ENCODE measurements at regions not wholly inside any gene's neighbourhood (a gene's known extent, or its start where the extent isn't known, plus 50 kb on each side); places are given as distances from the start of the nearest gene placed in this dataset.

DNA sequence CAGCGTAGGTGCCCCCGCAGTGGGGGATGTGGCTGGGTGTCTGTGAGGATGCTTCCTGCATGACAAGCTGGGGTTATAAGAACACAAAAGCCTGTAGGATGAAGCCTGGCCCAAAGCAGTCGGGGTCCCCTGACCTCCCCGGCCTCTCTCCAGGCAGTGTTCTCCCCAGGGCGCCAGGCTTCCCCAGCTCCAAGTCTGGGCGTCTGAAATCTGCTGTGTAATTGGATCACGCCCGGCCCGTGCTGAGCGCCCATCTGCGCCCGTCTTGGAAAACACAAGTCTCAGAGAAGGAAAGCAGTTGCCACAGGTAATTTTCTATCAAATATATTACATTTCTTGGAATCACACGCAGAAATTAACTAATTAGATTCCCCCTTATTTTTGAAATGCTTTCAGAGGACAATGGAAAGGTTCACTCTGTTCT, 233.3 kb downstream of the CTTN start:
- no peak for DNase-seq

DNA sequence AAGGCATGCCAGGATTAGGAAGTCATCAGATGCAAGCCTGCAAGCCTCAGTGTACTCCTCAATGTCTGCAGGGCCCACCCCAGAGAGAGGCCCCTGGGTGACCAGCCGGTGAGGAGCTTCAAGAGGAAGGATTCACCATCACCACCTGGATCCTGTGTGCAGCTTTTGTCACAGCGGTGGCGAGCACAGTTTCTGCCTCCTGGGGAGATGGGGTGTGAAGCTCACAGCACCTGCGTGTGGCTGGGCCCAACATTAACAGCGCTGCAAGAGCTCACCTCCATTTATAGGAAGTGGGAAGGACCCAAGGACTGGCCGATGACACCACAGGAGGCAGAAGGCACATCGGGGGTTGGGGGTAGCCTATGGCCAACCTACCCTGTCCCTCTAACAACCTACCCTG, 235.3 kb downstream of the CTTN start:
- no peak for DNase-seq

DNA sequence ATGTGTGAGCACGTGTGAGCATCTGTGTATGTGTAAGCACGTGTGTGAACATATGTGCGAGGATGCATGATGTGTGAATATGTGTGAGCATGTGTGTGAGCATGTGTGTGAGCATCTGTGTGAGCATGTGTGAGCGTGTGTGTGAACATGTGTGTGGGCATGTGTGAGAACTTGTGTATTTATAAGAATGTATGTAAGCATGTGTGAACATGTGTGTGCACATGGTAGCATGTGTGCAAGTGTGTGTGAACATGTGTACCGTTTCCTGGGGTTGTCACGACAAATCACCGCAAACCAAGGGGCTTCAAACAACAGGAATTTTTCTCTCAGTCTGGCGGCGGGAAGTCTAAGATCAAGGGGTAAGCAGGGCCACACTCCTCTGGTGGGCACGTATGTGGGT, 238.3 kb downstream of the CTTN start:
- DNase-seq, result no peak

DNA sequence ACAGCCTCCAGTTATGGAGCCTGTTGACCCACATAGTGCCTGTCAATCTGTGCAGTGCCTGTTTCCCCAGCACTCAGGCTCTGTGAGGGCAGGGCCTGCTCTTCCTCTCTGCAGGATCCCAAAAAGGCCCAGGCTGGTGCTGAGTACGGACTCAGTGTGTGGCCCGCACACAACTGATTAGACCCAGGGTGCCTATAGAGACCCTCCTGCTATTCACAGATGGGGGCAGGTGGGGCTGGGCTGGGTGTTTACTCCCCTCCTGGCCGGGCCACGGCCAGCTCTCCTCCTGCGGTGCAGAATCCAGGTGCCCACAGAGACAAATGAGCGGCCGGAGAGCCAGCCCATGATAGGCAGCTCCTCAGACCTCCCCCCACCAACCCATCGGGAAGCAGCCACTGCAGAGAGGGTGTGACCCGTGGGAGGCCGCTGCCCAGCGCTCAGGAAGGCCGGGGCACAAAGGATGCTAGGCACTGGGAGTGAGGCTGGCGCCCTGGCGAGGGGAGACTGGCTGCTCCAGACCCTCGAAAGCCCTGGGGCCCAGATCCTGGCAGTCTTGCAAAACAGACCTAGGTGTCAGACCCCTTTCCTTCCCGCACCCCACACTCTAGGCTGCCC, 239.0 kb downstream of the CTTN start:
- no peak for DNase-seq

DNA sequence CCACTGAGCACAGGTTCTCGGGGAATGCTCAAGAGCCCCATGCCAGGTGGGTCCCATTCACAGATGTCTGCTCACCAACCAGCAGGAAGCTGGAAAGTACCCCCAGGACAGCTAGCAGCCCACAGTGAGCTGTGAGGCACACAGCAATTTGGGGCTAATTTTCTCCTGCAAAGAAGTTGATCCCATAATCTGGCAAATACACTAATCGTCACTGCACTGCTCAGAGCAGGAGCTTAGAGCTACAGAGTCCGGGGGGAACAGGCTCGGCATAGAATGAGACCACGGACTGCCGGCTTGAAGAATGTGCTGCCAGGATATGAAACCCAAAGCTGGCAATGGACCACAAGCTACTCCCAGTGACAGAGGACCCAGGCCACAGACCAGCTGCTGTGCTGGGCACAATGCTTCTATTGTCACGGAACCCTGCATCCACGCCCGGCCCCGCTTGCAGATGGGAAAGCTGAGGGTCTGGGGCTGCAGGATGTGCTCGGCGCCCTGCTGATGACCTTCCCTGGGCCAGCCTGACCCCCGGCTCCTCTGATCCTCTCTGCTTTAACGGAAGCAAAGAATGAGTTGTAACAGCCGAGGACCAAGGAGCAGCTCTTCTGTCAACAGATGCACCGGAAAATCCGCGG, 239.7 kb downstream of the CTTN start:
- DNase-seq, result no peak

DNA sequence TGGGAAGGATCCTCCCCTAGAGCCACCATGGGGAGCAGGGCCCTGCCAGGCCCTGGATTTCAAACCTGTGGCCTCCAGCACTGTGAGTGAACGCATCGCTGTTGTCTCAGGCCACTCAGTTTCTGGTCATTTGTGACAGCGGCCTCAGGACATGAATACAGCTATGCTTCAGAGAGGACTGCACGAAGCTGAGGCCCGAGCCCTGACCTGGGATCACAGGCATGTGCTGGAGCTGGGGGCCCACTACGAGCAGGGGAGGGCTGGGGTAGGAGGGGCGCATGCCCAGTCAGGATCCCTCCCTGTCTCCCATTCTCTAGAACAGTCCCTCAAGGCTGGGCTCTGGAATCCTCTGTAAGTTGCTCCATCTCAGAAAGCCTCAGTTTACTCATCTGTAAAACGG, 242.1 kb downstream of the CTTN start:
- DNase-seq, result no peak

DNA sequence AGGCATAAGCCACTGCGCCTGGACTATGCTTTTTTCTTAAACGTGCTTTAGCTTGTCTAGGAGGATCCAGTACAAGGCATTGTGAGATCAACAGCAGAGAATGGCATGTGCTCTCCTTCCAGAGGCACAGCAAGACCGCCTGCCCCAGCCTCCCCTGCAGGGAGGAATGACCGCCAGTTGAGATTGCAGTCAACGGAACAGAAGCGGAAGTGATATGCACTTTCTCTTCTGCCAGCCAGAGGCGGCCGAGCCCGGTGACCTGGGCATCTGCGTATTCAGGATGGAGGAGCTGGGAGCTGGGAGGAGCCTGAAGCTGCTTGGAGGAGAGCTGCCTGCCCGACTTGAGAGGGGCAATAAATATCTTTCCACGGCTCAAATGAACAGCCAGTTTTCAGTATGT, 243.0 kb downstream of the CTTN start:
- peak; percentile 58 for DNase-seq

DNA sequence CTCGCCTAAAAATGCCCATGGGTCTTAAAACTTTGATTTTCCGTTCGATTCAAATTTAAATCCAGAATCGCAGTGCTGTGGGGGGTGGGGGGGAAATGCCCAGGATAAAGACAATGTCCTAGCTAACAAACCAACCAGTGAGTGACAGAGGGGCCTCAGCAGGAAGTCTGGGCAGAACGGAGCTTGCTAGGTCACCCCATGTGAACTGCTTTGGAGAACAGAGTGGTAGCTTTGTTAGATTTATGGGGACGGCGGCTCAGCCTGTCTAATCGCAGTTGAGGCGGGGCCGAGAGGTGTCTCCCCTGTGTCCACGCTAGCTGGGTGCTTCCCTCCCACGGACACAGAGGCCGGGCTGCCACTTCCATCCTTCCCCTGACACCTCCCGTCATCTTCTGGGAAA, 243.9 kb downstream of the CTTN start:
- DNase-seq, result no peak

DNA sequence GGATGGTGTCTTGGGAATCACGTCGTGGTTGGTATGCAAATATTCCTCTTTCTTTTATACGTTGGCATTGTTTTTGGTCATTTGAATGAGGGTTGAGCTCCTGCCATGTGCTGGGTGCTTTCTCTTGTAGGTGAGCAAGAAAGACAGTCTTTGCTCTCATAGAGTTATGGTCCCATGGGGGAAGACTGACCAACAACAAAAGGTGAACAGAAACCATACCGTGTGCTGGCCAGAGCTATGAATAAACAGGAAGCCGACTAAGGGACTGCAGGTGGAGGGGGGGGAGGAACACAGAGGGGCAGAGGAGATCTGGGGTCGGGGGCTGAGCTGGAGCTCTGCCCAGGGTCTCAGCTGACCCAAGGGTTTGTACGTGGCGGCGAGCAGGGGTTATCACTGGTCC, 245.3 kb downstream of the CTTN start:
- no peak for DNase-seq

DNA sequence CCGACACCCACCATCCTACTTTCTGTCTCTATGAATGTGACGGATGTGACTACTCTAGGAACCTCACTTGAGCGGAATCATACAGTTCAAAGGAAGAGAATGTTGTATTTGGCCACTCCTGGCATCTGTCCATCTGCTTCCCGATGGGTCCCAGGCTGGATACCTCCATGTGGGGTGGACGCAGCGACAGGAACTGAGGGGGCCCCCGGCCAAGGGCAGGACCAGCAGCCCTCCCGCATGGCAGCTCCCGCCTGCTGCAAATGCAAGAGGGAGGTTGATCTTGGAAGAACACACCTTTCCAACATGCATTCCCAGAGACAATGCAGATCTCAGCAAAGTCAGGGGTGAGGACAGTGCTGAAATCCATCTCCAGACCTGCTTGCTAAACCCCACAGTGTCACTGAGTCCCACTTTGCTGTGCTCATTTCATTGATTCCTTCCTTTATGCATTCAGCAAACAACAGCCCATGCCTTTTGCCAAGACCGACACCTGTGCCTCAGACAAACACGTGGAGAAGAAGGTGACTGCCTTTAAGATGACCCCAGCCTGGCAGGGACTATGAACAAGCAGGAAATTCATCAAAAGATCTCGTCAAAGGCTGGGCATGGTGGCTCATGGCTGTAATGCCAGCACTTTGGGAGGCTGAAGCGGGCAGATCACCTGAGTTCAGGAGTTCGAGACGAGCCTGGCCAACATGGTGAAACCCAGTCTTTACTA, 246.2 kb downstream of the CTTN start:
- no peak for DNase-seq

DNA sequence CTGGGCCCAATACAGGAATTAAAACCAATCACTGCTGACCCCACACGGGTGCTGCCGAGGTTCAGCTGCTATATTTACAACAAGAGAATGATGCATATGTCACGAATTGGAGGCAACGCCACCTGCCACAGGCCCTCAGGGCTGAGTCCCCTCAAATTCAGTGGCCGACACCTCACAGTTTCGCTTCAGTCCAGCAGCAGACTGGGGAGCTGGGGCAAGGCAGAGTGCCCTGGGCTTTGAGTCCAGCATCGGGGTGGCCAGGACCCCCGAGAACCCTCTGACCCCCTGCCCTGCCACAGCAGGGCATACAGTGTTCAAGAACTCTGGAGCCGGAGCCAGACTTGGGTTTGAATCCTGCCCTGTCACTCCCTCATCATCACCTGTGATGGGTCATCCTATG, 247.2 kb downstream of the CTTN start:
- no peak for DNase-seq

DNA sequence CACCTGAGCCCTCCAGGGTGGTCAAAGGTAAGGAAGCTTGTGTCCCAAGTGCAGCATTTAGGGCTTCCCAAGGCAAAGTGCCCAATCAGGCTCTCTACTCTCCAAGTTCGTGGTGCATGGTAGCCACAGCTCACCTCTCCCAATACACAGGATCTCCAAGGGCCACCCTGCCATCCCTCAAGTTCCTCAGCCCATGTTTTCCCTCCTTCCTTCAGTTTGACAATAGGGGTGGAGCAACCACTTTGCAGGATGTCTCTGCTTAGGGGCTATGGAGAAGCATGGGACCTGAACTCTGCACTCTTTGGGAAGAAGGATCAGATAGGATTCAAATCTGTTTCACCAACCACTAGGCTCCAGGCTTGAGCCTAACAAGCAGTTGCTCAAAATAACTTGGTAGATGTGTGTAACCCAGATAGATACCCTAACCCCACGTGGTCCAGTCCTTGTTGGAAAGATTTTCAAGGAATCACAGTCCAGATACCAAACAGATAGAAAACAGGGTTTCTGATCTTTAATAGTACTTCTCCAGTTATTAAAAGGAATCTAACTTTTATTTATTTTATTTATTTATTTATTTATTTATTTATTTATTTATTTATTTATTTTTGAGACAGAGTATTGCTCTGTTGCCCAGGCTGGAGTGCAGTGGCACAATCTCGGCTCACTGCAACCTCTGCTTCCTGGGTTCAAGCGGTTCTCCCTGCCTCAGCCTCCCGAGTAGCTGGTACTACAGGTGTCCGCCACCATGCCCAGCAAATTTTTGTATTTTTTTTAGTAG, 248.1 kb downstream of the CTTN start:
- DNase-seq, result no peak

DNA sequence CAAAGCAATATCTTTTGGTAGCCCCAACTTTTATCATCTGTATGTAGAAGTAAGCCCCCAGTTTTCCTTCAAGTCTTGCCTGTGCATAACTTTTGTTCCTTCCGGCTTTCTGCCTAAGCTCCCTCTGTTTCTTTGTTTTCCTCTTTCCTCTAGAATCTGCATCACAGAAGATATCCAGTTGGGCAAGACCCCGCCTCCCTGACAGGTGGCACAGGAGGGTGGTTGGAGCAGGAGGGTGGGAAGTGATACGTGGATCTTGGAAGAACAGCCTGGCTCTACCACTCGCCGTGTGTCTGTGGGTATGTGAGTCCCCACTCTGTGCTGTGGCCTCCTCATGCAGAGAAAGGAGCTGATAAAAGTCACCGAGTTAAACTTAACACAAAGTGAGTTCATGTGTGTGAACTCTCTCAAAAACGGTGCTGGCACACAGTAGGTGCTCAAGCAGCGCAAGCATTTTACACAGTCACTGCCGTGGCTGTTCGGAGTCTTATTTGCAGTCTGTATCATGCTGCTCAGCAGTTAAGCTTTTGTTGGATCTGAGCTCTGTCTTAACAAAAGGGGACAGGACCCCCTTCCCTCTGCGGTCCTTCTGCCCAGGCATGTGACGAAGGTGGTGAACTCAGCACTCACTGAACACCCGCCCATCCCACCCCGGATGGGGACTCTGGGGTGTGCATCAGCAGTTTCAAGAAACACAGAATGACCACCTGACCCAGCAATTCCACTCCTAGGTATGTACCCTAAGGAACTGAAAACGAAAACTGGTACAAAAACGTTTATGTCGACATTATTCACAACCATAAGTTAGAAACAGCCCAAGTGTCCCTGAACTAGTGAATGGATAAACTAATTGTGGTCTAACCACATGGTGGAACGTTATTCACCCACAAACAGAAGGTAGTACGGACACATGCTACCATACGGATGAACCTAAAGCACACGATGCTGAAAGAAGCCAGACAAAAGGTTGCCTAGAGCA, 249.1 kb downstream of the CTTN start:
- DNase-seq, result no peak

DNA sequence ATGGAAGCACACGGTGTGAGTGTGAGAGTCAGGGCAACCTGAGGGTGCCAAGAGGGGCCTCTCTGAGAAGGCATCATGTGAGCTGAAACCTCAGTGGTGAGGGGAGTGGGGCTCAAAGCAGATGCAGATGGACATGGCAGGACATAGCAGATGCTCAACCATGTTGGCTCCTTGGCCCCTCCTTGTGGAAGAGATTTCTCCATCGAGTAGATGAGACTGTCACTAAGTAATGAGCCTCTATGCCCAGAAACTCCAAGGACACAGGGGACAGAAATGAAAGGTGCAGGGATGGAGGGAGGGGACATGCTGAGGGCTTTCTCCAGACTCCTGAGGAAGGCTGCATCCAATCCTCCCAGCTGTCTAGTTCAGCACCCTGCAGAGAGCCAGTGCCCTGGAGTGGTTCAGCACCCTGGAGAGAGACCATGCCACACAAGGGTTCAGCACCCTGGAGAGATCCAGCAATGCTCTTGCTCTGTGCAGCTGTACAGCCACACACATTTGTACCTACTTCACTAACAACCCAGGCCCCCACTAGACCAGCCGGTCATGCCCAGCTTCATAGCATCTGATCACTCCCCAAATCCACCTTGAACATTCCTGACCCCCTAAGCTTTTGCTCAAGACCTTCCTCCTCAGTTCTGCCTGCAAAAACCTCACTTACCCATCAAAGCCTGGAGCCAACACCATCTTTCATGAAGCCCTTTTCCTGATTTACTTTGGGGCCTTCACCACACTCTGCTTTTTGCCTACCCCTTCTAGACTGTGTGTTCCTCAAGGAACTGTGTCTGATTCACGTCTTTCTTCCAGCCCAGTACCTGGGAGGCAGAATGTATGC, 252.0 kb downstream of the CTTN start:
- no peak for DNase-seq

DNA sequence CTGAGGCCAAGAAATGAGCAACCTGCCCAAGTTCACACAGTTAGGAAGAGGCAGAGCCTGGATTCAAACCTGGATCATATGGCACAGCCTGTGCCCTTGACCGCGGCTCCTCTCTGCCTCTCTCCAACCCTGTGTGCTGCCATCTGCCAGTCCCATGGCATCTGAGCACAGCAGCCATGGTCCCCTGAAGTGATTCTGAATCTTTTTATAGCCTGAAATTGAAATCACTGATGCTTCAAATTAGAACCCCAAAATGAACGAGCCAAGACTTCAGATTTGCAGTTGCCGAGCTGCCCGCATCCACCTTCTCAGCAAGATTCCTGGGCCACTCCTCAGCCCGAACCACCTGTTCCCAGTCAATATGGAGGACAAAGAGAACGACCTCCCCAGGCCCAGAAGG, 252.7 kb downstream of the CTTN start:
- no peak for DNase-seq

DNA sequence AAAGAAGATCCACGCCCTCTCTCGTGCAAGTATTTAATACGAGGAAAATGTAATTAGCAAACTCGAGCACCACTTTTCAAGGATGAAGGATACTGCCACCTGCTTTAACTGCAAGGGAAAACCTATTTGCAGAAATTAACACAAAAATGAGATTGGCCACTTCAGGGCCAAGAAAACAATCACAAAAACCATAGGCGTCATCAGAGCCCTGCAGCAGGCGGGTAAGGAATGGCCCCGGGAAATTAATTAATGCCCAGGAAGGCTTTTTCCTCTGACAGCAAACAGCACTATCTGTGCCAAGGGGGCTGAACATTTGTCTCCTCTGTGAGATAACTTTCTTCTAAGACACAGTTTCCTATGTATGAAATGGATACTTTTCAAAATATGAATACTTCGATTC, 255.7 kb downstream of the CTTN start:
- no peak for DNase-seq

DNA sequence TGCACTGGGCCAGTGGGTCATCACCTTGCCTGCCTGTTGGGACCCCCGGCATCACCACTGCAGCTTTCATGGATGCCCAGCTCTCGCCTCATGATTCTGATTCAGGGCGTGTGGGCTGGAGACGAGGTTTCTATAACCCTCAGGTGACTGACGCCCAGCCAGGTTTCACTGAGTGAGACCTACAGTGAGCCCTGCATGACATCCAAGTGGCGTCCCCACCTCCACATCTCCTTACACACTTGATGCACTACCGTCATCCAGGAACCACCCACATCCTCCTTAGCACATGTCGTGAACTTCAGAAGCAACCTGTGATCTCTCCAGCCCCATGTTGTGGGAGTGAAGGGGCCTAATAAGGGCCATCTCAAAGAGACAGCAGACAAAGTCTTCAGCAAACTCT, 257.5 kb downstream of the CTTN start:
- DNase-seq, result no peak

DNA sequence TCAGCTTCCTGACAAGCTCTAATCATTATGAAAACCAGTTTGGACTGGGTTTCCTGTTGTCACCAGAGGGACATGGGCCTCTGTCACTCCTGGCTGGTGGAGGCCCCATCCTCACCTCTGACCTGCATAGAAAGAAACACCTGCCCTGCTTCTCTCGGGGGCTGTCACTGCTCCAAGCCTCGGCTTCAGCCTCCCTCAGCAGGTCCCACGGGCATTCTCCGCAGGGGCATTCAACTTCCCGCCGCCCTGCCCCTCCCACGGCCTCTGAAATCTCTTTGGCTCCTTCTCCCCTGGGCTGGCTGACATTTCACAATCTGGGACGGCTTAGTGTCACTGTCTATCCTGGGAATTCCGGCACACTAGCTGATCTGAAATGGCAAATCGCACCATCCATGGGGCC, 257.9 kb downstream of the CTTN start:
- no peak for DNase-seq

DNA sequence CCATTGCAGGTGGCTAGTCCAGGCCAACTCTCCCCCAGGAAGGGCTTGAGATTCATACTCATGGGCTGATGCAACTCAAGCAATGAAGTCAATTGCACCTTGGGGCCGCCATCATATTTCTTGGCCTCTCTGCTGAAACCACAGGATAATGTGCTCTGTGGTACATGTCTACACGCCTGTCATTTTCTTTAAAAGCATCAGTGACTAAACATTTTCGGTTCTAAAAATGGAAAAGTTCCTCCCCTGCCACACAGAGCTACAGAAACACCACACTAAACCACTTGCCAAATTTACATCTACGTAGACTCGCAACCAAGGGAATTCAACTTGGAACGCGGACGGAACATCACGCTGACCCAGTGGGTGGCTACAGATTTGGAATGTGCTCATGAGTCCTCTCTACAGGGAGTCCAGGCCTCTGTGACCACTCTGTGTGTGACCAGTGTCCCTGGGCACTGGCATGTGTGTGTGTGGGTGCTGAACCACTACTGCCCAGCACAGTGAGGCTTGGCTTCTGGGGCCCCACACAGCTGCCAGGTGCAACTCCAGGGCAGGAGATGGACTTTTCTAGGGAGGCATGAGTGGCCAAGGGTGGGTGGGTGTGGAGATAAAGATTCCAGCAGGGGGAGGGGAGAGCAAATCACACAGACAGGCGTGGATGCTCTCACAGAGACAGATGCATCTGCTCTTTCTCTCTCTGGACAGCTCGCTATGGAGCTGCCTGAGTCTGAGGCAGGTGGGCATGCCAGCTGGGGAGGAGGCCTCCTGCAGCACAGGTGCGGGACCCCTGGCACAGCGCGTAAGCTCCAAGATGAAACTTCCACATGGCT, 261.9 kb downstream of the CTTN start:
- no peak for DNase-seq

DNA sequence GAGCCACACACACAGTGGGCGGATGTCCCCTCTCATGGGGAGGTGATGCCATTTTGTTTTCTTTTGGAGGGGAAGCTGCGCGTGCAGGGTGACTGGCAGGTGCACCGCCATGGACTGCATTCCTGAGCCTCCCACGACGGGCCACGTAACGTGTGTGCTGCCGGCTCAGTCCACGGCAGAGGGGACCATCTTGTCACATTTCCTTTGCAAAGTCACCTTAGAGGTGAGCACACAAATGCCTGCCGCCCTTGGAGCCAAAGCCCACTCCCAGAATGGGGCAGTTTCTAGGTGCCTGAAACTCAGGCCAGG, 262.5 kb downstream of the CTTN start:
- DNase-seq, result no peak

All from DMS153 (cell line).